GM12878 (cell line): ENCODE measurements at regions not wholly inside any gene's neighbourhood (a gene's known extent, or its start where the extent isn't known, plus 50 kb on each side); places are given as distances from the start of the nearest gene placed in this dataset.

Experiments
- CHD1 ChIP-seq: IDR thresholded peaks from 2 replicates; pipeline ENCODE4 v1.6.1; 2012; ENCODE audit warnings: low read depth, low read length, improper control_type of control experiment
- MTA2 ChIP-seq: fragments of 450-650 bp; IDR thresholded peaks from 2 replicates; pipeline ENCODE4 v1.6.1; 2016; ENCODE audit warnings: low read depth, mild to moderate bottlenecking, moderate library complexity
- NFIC ChIP-seq: IDR thresholded peaks from 2 replicates; pipeline ENCODE4 v1.6.1; 2012; ENCODE audit warnings: low read depth, mild to moderate bottlenecking, inconsistent platforms, low read length, moderate library complexity
- NFYB ChIP-seq: IDR thresholded peaks from 2 replicates; pipeline ENCODE4 v1.6.1; 2011; ENCODE audit warnings: low read depth, mild to moderate bottlenecking, low read length, improper control_type of control experiment, moderate library complexity; ENCODE audit not compliant: insufficient read depth
- RBBP5 ChIP-seq: fragments of 200-600 bp; sonication (generic); conservative IDR thresholded peaks from 2 replicates; pipeline ENCODE4 v1.6.1; 2016
- SIX5 ChIP-seq: IDR thresholded peaks from 2 replicates; pipeline ENCODE4 v1.6.1; 2011; ENCODE audit warnings: mild to moderate bottlenecking, low read depth, low read length, moderate library complexity; ENCODE audit not compliant: severe bottlenecking
- SMC3 ChIP-seq: IDR thresholded peaks from 2 replicates; pipeline ENCODE4 v1.6.1; 2011; ENCODE audit warnings: low read length, improper control_type of control experiment, borderline replicate concordance
- TCF3 ChIP-seq: IDR thresholded peaks from 2 replicates; pipeline ENCODE4 v1.6.1; 2012; ENCODE audit warnings: low read depth, mild to moderate bottlenecking, low read length, borderline replicate concordance; ENCODE audit not compliant: insufficient read depth
- TF ChIP-seq, protein P1 (sequence below): IDR thresholded peaks from 2 replicates; pipeline ENCODE4 v1.6.1; 2012; ENCODE audit warnings: improper control_type of control experiment, low read depth, low read length; ENCODE audit not compliant: insufficient replicate concordance
- TF ChIP-seq, protein P2 (sequence below): fragments of 450-650 bp; IDR thresholded peaks from 2 replicates; pipeline ENCODE4 v1.6.1; 2016; ENCODE audit warnings: mild to moderate bottlenecking

DNA sequence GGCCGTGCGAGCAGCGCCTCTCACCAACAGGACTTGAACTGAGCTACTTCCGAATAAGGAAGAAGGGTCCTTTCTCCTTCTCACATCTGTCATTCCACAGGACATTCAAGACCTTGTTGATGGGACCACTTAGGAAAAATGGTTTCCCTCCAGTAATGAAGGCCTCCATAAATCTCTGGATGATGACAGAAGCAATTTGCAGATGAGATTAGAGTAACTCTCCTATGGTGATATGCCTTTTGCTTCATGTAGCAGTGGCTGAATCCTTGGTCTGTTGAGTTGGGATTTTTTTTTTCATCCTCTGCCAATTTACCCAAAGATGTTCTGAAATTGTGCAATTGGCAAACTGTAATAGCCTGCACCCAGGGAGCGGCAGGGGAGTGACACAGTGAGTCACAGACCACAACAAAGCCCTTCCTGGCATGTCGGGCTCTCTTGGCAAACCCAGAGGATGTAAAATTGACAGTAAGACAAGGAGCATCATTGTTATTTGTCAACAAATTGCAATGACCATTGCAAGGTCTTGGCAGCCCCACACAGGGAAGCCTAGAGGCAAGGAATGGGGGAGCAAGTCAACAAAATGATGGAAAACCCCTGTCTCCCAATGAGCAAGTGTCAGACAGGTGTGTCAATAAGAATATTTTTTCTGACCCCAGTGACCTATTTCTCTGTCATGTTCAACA lies 275.9 kb downstream of the ACTL7B start (continued):
- TF ChIP-seq, protein P1, sequence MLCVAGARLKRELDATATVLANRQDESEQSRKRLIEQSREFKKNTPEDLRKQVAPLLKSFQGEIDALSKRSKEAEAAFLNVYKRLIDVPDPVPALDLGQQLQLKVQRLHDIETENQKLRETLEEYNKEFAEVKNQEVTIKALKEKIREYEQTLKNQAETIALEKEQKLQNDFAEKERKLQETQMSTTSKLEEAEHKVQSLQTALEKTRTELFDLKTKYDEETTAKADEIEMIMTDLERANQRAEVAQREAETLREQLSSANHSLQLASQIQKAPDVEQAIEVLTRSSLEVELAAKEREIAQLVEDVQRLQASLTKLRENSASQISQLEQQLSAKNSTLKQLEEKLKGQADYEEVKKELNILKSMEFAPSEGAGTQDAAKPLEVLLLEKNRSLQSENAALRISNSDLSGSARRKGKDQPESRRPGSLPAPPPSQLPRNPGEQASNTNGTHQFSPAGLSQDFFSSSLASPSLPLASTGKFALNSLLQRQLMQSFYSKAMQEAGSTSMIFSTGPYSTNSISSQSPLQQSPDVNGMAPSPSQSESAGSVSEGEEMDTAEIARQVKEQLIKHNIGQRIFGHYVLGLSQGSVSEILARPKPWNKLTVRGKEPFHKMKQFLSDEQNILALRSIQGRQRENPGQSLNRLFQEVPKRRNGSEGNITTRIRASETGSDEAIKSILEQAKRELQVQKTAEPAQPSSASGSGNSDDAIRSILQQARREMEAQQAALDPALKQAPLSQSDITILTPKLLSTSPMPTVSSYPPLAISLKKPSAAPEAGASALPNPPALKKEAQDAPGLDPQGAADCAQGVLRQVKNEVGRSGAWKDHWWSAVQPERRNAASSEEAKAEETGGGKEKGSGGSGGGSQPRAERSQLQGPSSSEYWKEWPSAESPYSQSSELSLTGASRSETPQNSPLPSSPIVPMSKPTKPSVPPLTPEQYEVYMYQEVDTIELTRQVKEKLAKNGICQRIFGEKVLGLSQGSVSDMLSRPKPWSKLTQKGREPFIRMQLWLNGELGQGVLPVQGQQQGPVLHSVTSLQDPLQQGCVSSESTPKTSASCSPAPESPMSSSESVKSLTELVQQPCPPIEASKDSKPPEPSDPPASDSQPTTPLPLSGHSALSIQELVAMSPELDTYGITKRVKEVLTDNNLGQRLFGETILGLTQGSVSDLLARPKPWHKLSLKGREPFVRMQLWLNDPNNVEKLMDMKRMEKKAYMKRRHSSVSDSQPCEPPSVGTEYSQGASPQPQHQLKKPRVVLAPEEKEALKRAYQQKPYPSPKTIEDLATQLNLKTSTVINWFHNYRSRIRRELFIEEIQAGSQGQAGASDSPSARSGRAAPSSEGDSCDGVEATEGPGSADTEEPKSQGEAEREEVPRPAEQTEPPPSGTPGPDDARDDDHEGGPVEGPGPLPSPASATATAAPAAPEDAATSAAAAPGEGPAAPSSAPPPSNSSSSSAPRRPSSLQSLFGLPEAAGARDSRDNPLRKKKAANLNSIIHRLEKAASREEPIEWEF = no peak
- TF ChIP-seq CHD1 (no peak), NFYB (no peak), NFIC (no peak), MTA2 (no peak), SMC3 (no peak), TCF3 (no peak), RBBP5 (no peak), SIX5 (no peak)
- TF ChIP-seq, protein P2, sequence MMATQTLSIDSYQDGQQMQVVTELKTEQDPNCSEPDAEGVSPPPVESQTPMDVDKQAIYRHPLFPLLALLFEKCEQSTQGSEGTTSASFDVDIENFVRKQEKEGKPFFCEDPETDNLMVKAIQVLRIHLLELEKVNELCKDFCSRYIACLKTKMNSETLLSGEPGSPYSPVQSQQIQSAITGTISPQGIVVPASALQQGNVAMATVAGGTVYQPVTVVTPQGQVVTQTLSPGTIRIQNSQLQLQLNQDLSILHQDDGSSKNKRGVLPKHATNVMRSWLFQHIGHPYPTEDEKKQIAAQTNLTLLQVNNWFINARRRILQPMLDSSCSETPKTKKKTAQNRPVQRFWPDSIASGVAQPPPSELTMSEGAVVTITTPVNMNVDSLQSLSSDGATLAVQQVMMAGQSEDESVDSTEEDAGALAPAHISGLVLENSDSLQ = no peak
